IPS DF 6.9 (cell line): ENCODE measurements at regions not wholly inside any gene's neighbourhood (a gene's known extent, or its start where the extent isn't known, plus 50 kb on each side); places are given as distances from the start of the nearest gene placed in this dataset.

ENCODE experiments used
- DNase-seq: peaks from one replicate; pipeline ENCODE4 v3.0.0-alpha.2; 2013; ENCODE audit warnings: low read depth, low spot score
- H3K27ac ChIP-seq: one replicate; pipeline ENCODE4 v1.5.1; 2013; ENCODE audit warnings: low read length, control low read depth
- H3K27me3 ChIP-seq: 2 replicates; pipeline ENCODE4 v1.6.1; 2013; ENCODE audit warnings: mild to moderate bottlenecking, low read length; ENCODE audit not compliant: control insufficient read depth, insufficient read depth
- H3K36me3 ChIP-seq: 2 replicates; pipeline ENCODE4 v1.6.1; 2013; ENCODE audit warnings: low read length; ENCODE audit not compliant: control insufficient read depth, insufficient read depth
- H3K4me1 ChIP-seq: 2 replicates; pipeline ENCODE4 v1.6.1; 2013; ENCODE audit warnings: low read length; ENCODE audit not compliant: control insufficient read depth, insufficient read depth
- H3K4me3 ChIP-seq: 2 replicates; pipeline ENCODE4 v1.5.1; 2013; ENCODE audit warnings: mild to moderate bottlenecking, low read length
- H3K9me3 ChIP-seq: 2 replicates; pipeline ENCODE4 v1.6.1; 2013; ENCODE audit warnings: low read length, inconsistent platforms; ENCODE audit not compliant: control insufficient read depth, insufficient read depth
- WGBS: extraction: QIAGEN DNeasy Blood & Tissue Kit; methylation state at CpG from one replicate; pipeline ENCODE4 v1.1.7; 2013; ENCODE audit warnings: mixed read lengths, missing lambda C conversion rate; ENCODE audit not compliant: insufficient read length, insufficient coverage; 5-methylcytosine and 5-hydroxymethylcytosine counted together

DNA sequence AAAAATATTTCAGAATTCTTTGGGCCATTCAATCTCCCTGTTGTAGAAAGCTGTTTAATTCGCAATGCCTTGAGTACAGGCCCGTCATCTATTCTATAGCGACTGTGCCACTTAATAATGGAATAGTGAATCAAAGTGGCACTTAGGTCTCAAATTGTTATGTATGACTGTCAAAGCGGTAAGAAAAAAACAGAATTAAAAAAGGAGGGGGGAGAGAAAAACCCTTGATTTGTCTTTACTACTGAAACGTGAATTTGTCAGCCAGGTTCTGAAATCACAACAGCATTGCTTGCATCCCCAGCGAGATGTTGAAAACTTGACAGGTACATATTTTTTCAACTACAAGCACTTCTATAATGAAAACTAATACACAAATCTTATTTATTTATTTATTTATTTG, 320.9 kb downstream of the TFEC start:
- H3K27me3 ChIP-seq: no peaks in the 10 kb centered on the region
- no peaks in the 10 kb centered on the region for H3K4me1 ChIP-seq
- no peak overlapping the region for H3K27ac ChIP-seq
- H3K36me3 ChIP-seq: no peaks in the 10 kb centered on the region
- no peak for DNase-seq
- no peaks in the 10 kb centered on the region for H3K9me3 ChIP-seq
- no peak overlapping the region for H3K4me3 ChIP-seq
- WGBS: no CpG with 5 or more reads among the region's 6 CpGs

DNA sequence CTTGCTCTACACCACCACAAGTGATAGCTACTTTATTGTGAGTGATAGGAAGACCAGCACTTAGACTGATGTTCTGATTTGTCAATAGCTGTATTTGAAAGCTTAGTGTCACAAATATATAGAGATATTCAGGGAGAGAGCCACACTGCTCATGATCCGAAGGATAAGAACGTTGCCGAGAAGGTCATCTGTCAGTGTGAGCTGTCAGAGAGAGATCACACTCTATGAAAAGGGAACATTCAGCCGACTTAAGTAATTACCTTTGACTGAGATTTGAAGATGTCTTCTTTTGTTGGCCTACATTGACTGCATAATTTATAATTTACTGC, 322.6 kb downstream of the TFEC start:
- Histone ChIP-seq H3K9me3 (no peaks in the 10 kb centered on the region), H3K36me3 (no peaks in the 10 kb centered on the region)

DNA sequence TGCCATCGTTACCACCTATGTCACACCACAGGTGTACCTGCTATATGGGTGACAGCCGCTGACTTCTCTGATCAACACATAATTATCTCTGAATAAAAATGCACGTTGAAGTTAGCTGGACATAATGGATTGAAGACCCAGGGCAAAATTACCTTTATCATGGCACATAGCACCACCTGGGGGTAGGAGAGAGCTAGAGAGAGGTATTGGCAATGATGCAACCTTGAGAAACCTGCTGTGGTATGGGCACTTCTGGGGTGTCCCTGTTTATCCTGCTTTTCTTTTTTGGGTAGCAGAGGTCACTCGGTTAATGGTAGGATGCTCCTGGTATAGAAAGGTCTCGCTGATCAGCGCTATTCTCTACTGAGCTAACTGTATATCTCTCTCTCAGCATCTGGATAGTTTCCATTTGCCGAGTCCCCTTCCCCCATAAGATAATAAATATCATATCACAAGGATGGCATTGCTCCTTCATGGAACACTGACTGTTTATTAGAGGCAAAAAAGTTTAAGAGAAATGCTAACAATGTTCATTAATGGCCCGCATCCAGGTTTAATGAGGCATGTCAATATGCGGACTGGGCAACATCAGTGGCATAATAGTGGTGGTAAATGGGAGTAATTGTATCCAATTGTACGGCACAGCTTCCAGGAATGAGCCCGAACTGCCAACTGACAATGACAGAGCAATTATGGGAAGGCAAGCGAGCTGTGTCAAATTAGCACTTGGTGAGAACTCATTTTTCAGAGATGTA, 323.1 kb downstream of the TFEC start:
- peak; percentile 13 for DNase-seq
- Histone ChIP-seq H3K27me3 (no peaks in the 10 kb centered on the region), H3K4me3 (no peak overlapping the region), H3K9me3 (no peaks in the 10 kb centered on the region), H3K4me1 (no peaks in the 10 kb centered on the region), H3K27ac (no peak overlapping the region), H3K36me3 (no peaks in the 10 kb centered on the region)
- no CpG with 5 or more reads among the region's 12 CpGs for WGBS

More for the DNA sequence above, 322.6 kb downstream of the TFEC start:
- H3K4me1 ChIP-seq: no peaks in the 10 kb centered on the region
- no peak for DNase-seq
- H3K4me3 ChIP-seq: no peak overlapping the region
- no peaks in the 10 kb centered on the region for H3K27me3 ChIP-seq
- no CpG with 5 or more reads among the region's 4 CpGs for WGBS
- no peak overlapping the region for H3K27ac ChIP-seq

DNA sequence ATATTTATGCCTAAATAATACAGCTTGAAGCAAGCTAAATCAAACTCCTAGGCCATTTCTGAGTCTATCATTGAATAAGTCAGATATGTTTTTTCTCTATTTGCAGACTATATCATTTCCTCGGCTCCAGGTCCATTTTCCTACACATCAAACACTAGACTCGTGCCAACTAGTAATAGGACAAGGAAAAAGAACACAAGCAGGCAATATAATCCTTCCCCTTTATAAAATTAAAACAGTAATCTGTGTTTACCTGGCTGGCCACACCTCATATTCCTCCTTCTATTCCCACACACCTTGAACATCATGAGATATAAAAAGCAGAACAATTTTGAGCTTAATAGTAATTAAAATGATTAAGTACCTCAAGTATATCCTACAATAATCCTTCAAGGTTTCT, 325.7 kb downstream of the TFEC start:
- no peak for DNase-seq
- Histone ChIP-seq H3K4me3 (no peak overlapping the region), H3K36me3 (no peaks in the 10 kb centered on the region), H3K27ac (no peak overlapping the region), H3K4me1 (no peaks in the 10 kb centered on the region), H3K9me3 (no peaks in the 10 kb centered on the region), H3K27me3 (no peaks in the 10 kb centered on the region)
- WGBS: no CpG with 5 or more reads among the region's 2 CpGs

DNA sequence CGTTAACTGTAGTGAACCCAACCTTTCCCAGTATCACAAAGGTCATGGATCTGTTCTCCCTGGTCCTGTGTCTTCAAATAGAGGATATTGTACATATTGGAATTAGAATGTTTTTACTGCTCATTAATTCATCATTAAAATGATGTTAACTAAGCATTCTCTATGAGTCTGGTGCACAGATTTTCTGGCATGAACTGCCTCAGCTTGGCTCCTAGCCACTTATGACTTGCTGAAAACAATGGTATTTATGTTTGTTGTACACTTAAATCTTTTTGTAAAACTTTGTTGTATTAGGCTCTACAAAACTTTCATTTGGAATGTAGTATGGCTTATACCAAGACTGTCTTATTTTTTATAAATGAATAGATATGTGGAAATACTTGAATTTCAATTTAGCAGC, 329.4 kb downstream of the TFEC start:
- WGBS: no CpG with 5 or more reads among the region's 1 CpG
- no peaks in the 10 kb centered on the region for H3K9me3 ChIP-seq
- no peak overlapping the region for H3K4me3 ChIP-seq
- H3K4me1 ChIP-seq: no peaks in the 10 kb centered on the region
- no peak for DNase-seq
- H3K36me3 ChIP-seq: no peaks in the 10 kb centered on the region
- H3K27me3 ChIP-seq: no peaks in the 10 kb centered on the region
- H3K27ac ChIP-seq: no peak overlapping the region

DNA sequence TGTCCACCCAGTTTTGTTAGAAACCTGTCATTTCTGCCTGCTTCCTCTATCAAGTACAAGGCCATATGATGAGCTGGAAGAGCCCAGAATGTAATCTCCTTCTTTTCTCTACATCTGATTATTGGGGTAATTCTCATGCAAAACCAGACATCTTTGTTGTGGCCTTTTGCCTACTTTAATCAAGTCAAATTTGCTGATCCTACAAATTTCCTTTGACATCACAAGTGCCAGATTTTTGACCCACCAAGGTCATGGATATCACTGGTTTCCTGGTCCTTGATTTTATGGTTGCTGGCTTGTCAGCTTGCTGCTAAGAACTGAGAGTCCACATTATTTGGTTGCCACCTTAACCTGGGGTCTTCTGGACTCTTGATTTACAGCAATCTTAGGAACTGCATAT, 336.1 kb downstream of the TFEC start:
- Histone ChIP-seq H3K27me3 (no peaks in the 10 kb centered on the region), H3K27ac (no peak overlapping the region)

DNA sequence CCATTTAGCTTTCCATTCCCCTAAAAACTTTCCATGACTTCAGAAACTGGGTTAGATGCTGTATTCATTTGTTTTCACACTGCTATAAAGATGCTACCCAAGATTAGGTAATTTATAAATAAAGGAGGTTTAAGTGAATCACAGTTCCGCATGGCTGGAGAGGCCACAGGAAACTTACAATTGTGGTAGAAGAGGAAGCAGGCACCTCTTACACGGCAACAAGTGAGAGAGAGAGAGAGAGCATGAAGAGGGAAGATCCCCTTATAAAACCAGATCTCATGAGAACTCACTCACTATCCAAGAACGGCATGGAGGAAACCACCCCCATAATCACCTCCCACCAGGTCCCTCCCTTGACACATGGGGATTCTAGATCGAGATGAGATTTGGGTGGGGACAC, 336.8 kb downstream of the TFEC start:
- no CpG with 5 or more reads among the region's 4 CpGs for WGBS
- Histone ChIP-seq H3K4me3 (no peak overlapping the region), H3K9me3 (no peaks in the 10 kb centered on the region), H3K27ac (no peak overlapping the region), H3K36me3 (no peaks in the 10 kb centered on the region), H3K27me3 (no peaks in the 10 kb centered on the region), H3K4me1 (no peaks in the 10 kb centered on the region)
- DNase-seq: no peak

More for the DNA sequence above, 336.1 kb downstream of the TFEC start:
- DNase-seq: no peak
- Histone ChIP-seq H3K9me3 (no peaks in the 10 kb centered on the region), H3K4me1 (no peaks in the 10 kb centered on the region), H3K4me3 (no peak overlapping the region), H3K36me3 (no peaks in the 10 kb centered on the region)

DNA sequence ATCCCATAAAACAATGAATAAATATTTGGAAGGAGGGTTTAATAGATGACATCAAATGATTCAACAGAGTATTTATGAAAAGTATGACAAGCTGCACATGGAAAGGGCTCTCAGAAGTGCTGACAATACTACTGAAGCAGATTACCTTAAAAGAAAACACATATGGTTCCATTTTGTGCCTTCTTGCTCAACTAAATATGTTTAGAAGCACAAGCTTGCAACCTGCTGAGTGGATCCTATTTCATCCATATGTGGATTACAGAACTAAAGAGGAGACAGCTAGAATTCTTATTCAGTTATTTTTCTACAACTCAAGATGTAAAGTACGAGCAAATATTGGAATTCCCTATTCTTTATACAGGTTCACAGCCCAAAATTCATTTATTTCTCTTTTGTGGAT, 340.6 kb downstream of the TFEC start:
- H3K4me3 ChIP-seq: no peak overlapping the region
- no peaks in the 10 kb centered on the region for H3K27me3 ChIP-seq
- H3K9me3 ChIP-seq: no peaks in the 10 kb centered on the region
- H3K4me1 ChIP-seq: no peaks in the 10 kb centered on the region
- WGBS: no CpG with 5 or more reads among the region's 1 CpG
- no peak for DNase-seq
- no peaks in the 10 kb centered on the region for H3K36me3 ChIP-seq
- no peak overlapping the region for H3K27ac ChIP-seq

DNA sequence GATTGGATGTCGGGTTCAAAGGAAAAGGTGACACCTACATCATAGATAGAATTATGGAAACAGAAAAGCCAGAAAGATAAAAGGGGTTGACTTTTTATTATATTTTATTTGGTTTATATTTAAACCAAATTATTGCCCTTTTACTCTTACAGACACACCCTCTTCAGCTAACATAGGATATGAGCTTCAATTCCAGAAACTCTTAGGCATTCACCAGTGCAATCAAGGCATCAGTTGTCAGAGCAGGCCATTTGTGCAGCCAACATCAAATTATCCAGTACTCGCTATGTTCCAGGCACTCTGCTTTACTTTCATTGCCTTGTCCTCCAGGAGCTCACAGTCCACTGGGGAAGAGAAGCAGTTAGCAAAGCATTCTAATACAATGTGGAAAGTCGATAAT, 347.5 kb downstream of the TFEC start:
- Histone ChIP-seq H3K9me3 (no peaks in the 10 kb centered on the region), H3K36me3 (no peaks in the 10 kb centered on the region), H3K27ac (no peak overlapping the region), H3K4me1 (no peaks in the 10 kb centered on the region), H3K27me3 (no peaks in the 10 kb centered on the region), H3K4me3 (no peak overlapping the region)
- no CpG with 5 or more reads among the region's 3 CpGs for WGBS
- DNase-seq: no peak

DNA sequence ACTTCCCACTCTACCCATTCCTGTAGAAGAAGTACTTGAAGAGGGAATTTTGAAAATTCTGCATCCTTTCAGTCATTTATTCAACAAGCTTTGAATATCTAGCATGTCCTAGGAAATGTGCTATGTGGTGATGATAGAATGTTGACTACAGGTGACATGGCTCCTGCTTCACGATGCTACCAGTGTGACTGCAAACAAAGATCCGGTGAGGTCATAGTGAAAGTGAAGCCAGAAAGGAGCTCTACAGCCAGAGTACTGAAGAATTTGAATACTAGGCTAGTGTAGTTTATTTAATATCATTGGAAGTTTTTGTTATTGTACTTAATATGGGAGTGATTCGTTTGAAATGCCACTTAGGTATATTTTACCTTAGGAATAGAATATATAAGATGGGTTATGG, 348.1 kb downstream of the TFEC start:
- no peak for DNase-seq
- Histone ChIP-seq H3K27me3 (no peaks in the 10 kb centered on the region), H3K4me3 (no peak overlapping the region), H3K9me3 (no peaks in the 10 kb centered on the region), H3K4me1 (no peaks in the 10 kb centered on the region), H3K36me3 (no peaks in the 10 kb centered on the region), H3K27ac (no peak overlapping the region)
- 100% methylated on average over 1 of the region's 3 CpGs for WGBS

DNA sequence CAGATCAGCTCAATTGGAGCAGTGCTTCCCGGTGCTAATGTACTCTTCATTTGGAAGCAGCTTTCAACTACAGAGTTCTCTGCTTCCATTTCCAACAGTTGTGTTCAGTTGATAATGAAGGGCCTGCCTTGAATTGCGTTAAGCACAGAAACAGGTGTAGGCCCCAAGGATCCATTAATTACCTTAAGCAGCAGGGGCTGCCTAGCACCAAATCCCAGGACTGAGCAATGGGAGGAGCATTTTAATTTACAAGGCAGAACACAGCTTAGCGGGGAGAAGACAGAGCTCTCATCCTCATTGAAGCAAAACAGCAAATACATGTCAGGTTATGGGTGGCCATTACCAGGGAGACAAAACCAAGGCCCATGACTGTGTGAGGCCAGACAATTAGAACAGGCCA, 349.6 kb downstream of the TFEC start:
- Histone ChIP-seq H3K27ac (no peak overlapping the region), H3K4me3 (no peak overlapping the region), H3K27me3 (no peaks in the 10 kb centered on the region), H3K36me3 (no peaks in the 10 kb centered on the region), H3K9me3 (no peaks in the 10 kb centered on the region), H3K4me1 (no peaks in the 10 kb centered on the region)
- WGBS: no CpG with 5 or more reads among the region's 3 CpGs
- no peak for DNase-seq
